ENCODE measurements at regions not wholly inside any gene's neighbourhood (a gene's known extent, or its start where the extent isn't known, plus 50 kb on each side); places are given as distances from the start of the nearest gene placed in this dataset.

DNA sequence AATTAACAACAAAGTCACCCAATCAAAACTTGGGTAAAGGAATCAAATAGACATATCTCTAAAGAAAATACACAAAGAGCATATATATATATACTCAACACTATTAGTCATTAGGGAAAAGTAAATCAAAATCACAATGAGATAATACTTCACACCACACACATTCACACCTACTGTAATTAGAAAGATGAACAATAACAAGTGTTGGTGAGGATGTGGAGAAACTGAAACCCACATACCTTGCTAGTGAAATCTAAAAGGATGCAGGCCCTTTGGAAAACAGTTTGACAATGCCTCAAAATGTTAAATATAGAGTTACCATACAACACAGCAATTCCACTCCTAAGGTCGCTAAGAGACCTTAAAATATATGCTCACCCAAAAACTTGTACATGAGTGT, 177.1 kb downstream of the ANKRD60 start:
- intact Hi-C loops (cut with DNase I), result no loop called here
- WGBS, 2 donors, result 67 to 81% methylated on average over 1 of the region's 1 CpG
- H3K27me3 ChIP-seq, result peaks cover 0 to 14% (median 0%) of the 10 kb centered on the region in 7 donors
- TF ChIP-seq, protein P1, sequence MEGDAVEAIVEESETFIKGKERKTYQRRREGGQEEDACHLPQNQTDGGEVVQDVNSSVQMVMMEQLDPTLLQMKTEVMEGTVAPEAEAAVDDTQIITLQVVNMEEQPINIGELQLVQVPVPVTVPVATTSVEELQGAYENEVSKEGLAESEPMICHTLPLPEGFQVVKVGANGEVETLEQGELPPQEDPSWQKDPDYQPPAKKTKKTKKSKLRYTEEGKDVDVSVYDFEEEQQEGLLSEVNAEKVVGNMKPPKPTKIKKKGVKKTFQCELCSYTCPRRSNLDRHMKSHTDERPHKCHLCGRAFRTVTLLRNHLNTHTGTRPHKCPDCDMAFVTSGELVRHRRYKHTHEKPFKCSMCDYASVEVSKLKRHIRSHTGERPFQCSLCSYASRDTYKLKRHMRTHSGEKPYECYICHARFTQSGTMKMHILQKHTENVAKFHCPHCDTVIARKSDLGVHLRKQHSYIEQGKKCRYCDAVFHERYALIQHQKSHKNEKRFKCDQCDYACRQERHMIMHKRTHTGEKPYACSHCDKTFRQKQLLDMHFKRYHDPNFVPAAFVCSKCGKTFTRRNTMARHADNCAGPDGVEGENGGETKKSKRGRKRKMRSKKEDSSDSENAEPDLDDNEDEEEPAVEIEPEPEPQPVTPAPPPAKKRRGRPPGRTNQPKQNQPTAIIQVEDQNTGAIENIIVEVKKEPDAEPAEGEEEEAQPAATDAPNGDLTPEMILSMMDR (IDR thresholded peaks at IDR 0.05), result no peak
- DNase-seq, result no peak
- H3K27ac ChIP-seq, result no peak overlapping the region
- H3K4me3 ChIP-seq, result no peak overlapping the region
- H3K4me1 ChIP-seq, result peaks cover 0 to 21% (median 10%) of the 10 kb centered on the region in 9 donors
- H3K9me3 ChIP-seq, result peaks cover 0 to 13% (median 9%) of the 10 kb centered on the region in 11 donors
- H3K36me3 ChIP-seq, result no peaks in the 10 kb centered on the region
- ATAC-seq, result no peak

- peak in 1 of 2 donors; percentile 23 for DNase-seq
- TF ChIP-seq, protein P1 (IDR thresholded peaks at IDR 0.05), result no peak
Measured at GRCh38 chr20:58048096-58048702, 180.3 kb downstream of the ANKRD60 start.

DNA sequence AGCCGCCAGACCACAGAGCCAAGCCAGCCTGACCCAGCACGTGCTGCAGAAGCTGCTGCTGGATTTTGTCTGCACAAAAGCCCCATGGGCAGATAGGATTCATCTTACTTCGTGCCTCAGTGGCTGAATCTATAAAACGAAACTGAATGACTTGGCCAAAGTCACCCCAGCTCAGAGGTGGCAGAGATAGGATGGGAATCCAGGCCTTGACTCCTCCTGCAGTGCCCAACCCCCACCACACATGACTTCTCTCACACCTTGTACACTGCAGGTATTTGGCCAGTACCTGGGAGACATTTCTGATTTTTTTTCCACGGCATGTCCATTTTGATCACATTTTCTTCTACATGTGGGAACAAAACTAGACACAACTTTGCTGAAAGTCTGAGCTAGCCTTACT, 182.1 kb downstream of the ANKRD60 start:
- no peak overlapping the region for H3K27ac ChIP-seq
- TF ChIP-seq, protein P1 (IDR thresholded peaks at IDR 0.05), result no peak
- no peak for ATAC-seq
- peaks cover 0 to 8% (median 4%) of the 10 kb centered on the region in 9 donors for H3K4me1 ChIP-seq
- no peak for DNase-seq
- no peaks in the 10 kb centered on the region for H3K36me3 ChIP-seq
- WGBS, 2 donors, result 90% methylated on average over 5 of the region's 5 CpGs
- H3K4me3 ChIP-seq, result no peak overlapping the region
- peaks cover 0 to 6% (median 4%) of the 10 kb centered on the region in 11 donors for H3K9me3 ChIP-seq
- peaks cover 0 to 6% (median 0%) of the 10 kb centered on the region in 7 donors for H3K27me3 ChIP-seq
- intact Hi-C loops (cut with DNase I), result no loop called here

More at GRCh38 chr20:58048096-58048702, 180.3 kb downstream of the ANKRD60 start:
- ATAC-seq, result no peak
- Histone ChIP-seq H3K4me1 (peaks cover 0 to 8% (median 1%) of the 10 kb centered on the region in 9 donors), H3K27ac (no peak overlapping the region), H3K9me3 (peaks cover 0 to 13% (median 9%) of the 10 kb centered on the region in 11 donors), H3K27me3 (peaks cover 0 to 3% (median 0%) of the 10 kb centered on the region in 7 donors), H3K36me3 (no peaks in the 10 kb centered on the region), H3K4me3 (no peak overlapping the region)
- WGBS, 2 donors, result 31 to 32% methylated on average over 3 of the region's 3 CpGs
- intact Hi-C loops (cut with DNase I), result no loop called here

GRCh38 chr20:58045579-58045978, 182.9 kb downstream of the ANKRD60 start:
- H3K27me3 ChIP-seq, result peaks cover 0 to 6% (median 0%) of the 10 kb centered on the region in 7 donors
- TF ChIP-seq, protein P1 (IDR thresholded peaks at IDR 0.05), result no peak
- DNase-seq (no peak), ATAC-seq (no peak)
- no peaks in the 10 kb centered on the region for H3K36me3 ChIP-seq
- H3K9me3 ChIP-seq, result no peaks in the 10 kb centered on the region
- WGBS, 2 donors, result 71 to 82% methylated on average over 7 of the region's 7 CpGs
- no peak overlapping the region for H3K4me3 ChIP-seq
- peaks cover 0 to 8% (median 4%) of the 10 kb centered on the region in 9 donors for H3K4me1 ChIP-seq
- H3K27ac ChIP-seq, result no peak overlapping the region
- intact Hi-C loops (cut with DNase I), result no loop called here

Measured in heart right ventricle (tissue), 16 donors.